ENCODE measurements at regions not wholly inside any gene's neighbourhood (a gene's known extent, or its start where the extent isn't known, plus 50 kb on each side); places are given as distances from the start of the nearest gene placed in this dataset.

DNA sequence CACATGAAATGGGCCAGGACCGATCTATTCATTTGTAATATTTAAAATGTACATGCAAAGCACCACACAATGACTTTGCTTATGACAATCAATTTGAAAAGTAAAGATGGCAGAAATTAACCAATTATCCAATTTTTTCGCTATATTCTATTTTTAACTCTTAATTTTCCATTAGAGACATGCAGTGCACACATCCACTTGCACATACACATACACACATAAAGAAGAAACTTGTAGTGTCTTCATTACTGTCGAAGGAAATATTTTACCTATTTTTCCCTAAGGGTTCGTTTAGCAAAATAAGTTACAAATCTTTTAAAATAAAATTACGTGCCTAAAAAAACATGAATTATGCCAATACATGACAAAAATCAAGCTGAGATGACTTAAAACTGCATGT, 194.3 kb upstream of the MDFIC2 start:
- TF ChIP-seq, protein P1, sequence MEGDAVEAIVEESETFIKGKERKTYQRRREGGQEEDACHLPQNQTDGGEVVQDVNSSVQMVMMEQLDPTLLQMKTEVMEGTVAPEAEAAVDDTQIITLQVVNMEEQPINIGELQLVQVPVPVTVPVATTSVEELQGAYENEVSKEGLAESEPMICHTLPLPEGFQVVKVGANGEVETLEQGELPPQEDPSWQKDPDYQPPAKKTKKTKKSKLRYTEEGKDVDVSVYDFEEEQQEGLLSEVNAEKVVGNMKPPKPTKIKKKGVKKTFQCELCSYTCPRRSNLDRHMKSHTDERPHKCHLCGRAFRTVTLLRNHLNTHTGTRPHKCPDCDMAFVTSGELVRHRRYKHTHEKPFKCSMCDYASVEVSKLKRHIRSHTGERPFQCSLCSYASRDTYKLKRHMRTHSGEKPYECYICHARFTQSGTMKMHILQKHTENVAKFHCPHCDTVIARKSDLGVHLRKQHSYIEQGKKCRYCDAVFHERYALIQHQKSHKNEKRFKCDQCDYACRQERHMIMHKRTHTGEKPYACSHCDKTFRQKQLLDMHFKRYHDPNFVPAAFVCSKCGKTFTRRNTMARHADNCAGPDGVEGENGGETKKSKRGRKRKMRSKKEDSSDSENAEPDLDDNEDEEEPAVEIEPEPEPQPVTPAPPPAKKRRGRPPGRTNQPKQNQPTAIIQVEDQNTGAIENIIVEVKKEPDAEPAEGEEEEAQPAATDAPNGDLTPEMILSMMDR (IDR thresholded peaks at IDR 0.05), result no peak

DNA sequence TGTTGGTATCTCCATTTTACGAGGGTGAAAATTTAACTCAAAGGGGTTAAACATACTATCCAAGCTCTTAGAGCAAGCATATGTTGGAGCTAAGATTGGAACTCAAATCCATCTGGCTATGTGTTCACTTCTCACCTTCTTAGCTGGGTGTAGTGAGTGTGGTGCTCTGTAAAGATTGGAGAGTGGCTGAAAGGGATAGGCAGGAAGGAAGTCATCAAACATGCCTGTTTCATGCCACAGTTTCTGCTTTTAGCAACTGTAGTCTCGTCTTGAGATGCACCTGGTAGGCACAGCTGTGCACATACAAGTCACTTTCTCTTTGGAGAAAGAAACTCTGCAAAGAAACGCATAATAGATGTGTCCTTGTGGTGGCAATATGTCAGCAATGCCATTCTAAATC, 189.1 kb upstream of the MDFIC2 start:
- TF ChIP-seq, protein P1 (IDR thresholded peaks at IDR 0.05), result no peak

DNA sequence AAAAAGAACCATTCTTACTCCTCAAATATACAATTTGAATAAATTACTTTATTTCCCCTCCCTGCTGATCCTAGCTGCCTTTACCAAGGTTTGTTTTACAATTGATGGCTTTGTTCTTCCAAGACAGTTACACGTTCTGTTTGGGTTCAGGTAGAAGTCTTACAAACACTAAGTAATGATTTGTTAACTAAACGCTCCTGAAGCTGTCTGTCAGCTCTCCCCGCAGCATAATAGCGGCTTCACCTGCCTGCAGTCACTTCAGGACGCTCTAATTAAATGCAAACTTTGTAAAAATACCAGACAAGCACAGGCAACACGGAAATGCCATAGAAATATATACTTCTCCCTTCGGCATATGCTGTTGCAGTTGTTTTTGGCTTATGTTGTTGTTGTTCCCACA, 176.4 kb upstream of the MDFIC2 start:
- TF ChIP-seq, protein P1 (IDR thresholded peaks at IDR 0.05), result no peak

DNA sequence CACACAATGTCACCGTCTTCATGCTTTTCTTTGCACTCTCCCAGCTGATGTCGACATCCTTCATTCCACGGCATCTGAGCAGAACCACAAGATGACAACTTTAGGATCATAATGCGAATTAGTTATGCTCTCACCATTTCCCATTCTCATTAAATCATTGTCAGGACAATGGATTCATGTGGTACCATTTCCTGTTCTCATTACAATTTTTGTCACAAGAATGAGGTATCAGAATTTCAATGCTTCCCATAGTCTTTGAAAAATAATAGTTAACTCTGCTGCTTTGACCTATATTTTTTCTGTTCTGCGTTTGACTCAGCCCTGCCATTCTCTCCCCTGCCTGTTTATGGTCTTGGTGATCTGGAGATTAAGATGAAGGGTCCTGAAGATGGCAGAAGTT, 175.7 kb upstream of the MDFIC2 start:
- TF ChIP-seq, protein P1 (IDR thresholded peaks at IDR 0.05), result no peak

DNA sequence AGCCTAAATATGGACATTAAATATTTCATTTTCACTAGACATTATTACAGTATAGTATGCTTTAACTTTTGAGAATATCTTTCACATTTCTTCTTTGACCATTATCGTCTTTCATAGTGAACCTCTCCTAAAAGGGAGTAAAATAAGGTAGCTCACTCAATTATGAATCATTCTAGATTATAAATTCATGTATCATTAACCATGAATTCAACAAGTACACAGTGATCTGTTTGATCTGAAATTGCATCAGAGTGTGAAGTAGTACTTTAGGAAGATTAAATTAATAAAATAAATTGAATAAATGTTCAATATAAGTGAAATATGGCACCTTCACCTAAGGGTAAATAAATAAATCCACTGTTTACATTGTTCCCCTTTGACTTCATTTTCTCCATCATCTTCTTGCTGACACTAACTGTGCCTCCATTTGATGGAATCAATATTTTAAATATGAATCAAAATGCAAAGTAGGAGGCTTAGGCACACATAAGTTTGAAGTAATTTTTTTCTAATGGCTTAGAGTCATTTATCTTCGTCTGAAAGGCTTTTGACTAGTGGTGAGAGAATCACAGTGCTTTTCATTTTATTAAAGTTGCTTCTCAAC, 174.1 kb upstream of the MDFIC2 start:
- TF ChIP-seq, protein P1 (IDR thresholded peaks at IDR 0.05), result no peak

DNA sequence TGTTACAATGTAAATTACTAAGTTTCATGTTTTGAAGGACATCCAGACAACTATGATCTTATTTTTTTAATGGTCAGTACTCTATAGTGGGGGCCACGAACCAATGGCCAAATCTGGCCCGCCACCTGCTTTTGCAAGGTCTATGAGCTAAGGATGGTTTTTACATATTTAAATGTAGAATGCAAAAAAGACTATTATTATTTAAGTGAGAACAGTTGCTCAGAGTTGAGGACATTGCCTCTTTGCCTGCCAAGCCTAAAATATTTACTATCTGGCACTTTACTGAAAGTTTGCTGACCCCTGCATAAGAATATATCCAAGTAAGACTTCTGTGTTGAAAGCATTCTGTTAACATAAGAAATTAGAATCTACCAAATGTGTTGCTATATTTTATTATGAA, 163.7 kb upstream of the MDFIC2 start:
- TF ChIP-seq, protein P1 (IDR thresholded peaks at IDR 0.05), result no peak

DNA sequence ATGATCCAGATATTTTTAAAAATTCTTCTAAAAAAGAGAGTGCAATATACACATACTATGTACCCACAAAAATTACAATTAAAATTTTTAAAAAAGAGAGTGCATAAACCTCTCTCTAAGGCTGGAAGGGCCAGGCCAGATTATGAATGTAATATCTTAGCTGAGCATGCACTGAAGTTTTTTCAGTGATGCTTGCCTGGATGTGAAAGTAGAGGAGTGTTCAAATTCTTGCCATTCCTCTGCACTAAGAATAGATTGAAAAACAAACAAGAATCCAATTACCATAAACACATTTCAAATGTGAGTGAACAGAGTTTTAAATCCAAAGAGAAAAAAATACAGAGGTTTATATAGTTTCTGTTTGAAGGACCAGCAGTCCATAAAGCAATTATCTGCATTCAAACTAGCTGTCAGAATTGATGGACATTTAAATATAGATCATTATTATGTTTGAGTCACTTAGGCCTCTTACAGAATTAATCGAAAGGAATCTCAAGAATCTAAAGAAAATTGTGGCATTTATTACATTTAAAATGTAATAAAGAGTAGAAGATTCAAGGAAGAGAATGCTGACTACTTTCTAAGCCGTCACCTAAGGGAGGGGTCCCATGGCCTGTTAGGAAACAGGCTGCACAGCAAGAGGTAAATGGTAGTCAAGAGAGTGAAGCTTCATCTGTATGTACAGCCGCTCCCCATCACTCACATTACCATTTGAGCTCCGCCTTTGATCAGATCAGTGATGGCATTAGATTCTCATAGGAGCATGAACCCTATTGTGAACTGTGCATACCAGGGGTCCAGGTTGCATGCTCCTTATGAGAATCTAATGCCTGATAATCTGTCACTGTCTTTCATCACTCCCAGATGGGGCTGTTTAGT, 159.3 kb upstream of the MDFIC2 start:
- TF ChIP-seq, protein P1 (IDR thresholded peaks at IDR 0.05), result no peak
